HG02852 (cell line): ENCODE measurements at regions not wholly inside any gene's neighbourhood (a gene's known extent, or its start where the extent isn't known, plus 50 kb on each side); places are given as distances from the start of the nearest gene placed in this dataset.

Experiments used
- ATAC-seq: cut with Tn5 transposase; IDR thresholded peaks from one replicate; pipeline ENCODE4 v1.9.1; 2021; ENCODE audit warnings: mild to moderate bottlenecking, moderate library complexity; ENCODE audit not compliant: unreplicated experiment

DNA sequence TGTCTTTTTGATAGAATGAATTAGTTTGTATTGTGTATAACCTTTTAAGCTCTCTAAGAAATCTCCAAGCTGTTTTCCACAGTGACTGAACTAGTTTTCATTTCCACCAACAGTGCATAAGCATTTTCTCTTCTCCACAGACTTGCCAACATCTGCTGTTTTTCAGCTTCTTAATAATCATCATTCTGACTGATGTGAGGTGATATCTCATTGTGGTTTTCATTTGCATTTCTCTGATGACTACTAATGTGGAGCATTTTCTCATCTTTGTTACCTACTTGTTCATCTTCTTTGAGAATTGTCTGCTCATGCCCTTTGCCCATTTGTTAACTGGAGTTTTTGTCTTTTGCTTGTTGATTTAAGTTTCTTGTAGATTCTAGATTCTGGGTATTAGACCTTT, 777.5 kb downstream of the OTOL1 start:
- ATAC-seq: no peak

DNA sequence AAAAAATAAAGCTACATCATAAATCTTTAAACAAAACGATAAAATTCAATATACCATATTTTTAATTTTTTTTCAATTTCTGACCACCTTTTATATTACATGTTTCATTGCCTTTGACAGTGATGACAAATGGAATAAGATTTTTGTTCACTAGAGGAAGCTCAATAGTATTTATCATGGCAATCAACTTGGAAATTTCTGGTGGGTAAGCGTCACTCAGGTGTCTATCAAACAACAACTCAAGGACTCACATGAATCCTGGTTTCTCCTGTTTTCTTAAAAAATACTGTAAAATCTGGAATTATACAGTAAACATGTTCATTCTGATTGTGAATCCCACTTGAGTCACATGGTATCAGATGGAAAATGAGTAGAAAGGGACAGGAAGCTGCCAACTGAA, 782.2 kb downstream of the OTOL1 start:
- no peak for ATAC-seq

DNA sequence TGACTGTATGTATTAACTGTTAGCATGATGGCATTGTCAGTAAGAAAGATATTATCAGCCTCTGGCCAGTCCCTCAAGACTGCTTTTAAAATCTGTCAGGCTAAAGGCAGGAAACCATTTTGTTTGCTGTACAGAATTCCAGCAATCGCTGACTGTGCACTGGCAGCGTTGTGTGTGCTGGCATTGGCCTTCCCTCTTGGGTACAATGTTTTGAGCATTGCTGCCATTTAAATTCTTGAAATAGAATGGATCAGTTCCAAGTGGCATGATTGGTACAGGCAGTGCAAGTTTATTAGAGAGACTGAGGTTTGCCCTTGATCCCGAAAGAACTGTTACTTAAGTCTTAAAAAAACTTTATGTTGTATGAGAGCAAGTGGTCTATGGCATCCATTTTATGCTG, 788.7 kb downstream of the OTOL1 start:
- no peak for ATAC-seq

DNA sequence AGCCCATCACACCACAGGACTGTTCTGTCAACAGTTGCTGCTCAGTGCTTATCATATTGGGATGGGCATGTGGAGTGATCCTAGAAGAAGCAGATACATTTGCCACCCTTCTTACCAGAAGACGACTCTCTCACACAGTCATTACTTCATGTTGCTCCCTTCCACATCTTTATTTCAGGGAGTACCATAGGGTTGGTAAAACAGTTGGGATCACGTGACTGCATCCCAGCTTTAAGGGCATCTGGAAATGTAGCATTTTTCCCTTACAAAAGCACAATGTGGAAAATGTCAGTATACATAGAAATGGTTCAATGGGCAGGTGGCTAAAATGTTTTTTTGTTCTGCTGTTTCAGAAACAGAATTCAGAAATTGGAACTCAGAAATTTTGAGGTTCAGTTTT, 791.0 kb downstream of the OTOL1 start:
- no peak for ATAC-seq

DNA sequence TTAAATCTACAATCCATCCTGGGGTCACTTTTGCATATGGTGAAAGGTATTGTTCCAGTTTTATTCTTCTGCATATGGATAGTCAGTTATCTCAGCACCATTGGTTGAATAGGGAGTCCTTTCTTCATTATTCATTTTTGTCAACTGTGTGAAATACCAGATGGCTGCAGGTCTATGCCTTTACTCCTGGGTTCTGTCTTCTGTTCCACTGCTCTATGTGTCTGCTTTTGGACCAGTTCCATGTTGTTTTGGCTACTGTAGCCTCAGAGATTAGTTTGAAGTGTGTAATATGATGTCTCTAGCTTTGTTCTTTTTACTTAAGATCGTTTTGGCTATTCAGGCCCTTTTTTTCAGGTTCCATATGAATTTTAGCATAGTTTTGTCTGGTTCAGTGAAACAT, 795.8 kb downstream of the OTOL1 start:
- ATAC-seq: no peak

DNA sequence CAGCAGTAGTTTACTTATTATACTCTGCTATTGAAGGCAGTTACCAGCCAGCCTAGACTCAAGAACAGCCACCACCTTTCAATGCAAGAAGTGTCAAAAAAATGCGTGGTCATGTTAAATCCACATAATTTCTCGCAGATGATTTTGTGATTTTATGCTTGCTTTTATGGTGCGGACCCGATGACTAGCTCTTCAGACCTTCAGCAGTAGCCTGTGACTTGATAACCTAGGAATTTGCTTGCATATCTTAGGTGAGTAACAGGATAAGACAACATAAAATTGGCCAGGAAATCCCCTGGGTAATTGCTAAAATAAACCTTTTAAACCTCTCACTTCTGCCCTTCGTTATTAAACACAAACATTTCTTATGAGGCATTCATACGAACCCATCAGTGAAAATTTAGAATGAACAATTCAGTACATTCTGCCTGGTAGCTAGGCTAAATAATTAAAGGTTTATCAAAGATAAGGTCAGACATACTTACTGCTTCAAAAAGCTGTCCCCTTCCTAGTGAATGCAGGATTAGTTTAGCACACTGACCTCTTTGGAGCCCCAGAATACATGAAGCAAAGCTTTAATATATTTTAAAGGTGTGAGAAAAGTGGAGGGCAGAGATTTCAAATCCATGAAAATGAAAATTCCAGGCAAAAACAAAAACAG, 798.8 kb downstream of the OTOL1 start:
- no peak for ATAC-seq

DNA sequence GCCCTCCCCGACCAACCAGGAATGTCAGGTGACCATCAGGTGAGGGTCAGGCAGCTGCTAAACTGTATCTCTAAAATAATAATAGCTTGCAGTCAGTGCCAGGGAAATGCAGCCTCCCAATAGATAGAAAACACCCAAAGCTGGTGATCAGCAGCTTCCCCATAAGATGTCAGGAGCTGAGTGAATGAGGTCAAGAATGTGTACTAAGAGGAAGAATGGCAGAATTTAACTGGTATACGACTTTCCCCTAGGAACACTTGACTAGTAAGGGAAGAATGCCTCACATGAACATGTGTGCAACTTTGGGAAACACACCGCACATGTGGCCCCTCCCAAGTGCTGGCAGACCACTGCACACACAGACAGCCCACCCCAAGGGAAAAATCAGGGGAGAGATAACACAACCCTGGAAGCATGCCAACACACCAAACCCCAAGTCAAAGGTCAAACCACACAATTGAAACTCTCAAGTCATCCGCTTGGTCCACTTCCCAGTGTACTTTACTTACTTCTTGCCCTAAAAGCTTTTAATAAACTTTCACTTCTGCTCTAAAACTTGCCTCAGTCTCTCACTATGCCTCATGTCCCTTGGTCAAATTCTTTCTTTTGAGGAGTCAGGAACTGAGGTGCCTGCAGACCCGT, 806.5 kb downstream of the OTOL1 start:
- ATAC-seq: peak; percentile 53

DNA sequence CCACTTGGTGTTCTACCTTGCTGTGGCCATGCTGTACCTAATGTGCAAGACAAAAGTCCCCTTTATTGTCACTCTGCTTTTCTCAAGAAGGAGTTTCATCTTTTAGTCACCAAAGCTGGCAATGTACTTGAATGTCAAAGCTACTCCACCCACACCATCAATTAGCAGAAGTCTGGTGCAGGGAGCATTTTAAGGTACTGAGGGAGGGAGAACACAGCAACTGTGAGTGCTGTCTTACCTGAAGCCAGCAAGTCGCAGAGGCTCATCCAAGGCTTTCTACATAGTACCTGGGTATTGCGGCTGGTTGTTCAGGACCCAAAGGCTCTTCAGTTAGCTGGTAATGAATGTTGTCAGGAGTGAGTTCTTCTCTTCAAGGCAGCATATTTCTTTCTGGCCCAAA, 820.4 kb downstream of the OTOL1 start:
- no peak for ATAC-seq

DNA sequence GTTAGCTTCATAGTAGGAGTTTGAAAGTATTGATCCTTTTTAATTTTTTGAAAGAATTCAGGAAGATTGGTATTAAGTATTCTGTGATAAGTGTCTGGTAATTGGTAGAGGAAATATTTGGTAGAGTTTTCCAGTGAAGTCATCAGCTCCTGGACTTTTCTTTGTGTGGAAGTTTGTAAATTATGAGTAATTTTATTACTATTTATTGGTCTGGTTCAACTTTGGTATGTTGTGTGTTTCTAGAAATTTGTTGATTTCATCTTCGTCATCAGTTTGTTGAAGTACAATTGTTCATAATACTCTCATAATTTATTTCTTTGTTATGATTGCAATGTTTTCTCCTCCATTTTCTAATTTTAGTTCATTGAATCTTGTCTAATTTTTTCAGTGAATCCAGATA, 832.0 kb downstream of the OTOL1 start:
- no peak for ATAC-seq

DNA sequence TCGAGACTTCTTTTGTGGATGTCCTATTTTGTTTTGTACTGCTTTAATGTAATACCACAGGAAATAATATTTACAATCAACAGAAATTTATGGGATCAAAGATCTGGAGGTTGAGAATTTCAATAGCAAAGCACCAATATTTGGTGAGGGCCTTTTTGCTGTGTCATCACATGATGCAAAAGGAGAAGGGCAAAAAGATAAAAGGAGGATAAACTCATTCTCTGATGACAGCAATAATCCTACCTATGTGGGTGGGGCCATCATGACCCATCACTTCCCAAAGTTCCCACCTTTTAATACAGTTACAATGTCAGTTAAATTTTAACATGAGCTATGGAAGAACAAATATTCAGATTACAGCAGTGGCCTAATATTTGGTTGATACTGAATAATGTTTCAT, 832.9 kb downstream of the OTOL1 start:
- no peak for ATAC-seq

DNA sequence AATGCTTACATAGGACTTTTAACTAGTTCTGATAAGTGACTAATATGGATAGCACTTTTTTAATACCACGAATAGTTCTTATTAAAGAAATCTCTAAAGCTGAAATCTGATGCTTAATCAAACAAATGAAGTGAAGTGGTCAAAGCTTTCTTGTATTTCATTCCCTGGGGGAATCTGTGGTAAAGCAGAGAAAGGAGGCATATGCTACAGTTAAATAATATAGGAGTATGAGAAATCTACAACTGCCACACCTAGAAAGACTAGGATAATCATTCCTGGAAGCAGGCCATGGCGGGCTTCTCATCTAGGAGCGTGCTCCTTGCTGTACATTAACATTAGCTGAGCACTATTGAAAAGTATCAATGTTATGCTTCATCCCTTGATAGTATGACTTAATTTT, 835.7 kb downstream of the OTOL1 start:
- no peak for ATAC-seq

DNA sequence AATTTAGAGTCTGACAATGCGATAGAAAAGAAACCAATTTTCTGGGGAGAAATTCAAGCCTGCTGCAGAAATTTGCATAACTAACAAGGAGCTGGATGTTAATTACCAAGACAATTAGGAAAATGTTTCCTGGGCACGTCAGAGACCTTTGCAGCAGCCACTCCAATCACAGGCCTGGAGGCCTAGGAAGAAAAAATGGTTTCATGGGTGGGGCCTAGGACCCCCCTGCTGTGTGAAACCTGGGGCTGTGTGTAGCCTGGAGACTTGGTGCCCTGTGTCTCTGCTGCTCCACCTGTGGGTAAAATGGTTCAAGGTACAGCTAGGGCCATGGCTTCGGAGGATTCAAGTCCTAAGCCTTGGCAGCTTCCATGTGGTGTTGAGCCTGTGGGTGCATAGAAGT, 837.9 kb downstream of the OTOL1 start:
- ATAC-seq: no peak

DNA sequence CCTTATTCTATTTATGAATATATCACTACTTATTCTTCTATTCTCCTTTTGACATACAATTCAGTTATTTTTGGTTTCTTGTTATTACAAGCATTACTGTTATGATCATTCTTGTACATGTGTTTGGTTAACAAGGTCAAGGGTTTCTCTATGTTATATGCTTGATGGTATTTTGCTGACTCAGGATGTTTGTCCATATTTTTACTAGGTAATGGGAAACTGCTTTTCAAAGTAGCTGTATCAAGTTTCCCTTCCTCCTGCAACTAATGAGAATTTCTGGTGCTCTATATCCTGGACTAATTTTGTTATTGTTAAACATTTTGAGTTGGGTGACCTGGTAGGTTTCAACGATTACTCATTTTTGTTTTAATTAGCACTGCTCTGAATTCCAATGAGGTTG, 841.0 kb downstream of the OTOL1 start:
- no peak for ATAC-seq

DNA sequence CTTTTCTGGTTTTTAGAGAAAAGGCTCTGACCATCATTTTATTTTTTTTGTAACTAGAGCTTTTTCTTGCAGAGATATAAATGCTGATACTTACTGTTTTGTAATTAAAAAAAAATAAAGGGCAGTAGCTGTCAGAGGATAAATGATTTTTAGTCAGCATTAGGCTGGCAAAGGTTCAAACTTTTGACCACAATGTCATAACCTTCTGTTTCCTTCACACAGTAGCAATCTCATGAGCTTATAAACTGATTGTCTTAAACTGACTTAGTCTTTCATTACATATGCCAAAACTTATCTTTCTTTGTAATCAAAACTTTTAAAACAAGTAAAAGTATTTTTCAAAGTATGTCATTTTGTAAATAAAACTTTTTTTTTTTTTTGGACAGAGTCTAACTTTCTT, 841.9 kb downstream of the OTOL1 start:
- no peak for ATAC-seq

DNA sequence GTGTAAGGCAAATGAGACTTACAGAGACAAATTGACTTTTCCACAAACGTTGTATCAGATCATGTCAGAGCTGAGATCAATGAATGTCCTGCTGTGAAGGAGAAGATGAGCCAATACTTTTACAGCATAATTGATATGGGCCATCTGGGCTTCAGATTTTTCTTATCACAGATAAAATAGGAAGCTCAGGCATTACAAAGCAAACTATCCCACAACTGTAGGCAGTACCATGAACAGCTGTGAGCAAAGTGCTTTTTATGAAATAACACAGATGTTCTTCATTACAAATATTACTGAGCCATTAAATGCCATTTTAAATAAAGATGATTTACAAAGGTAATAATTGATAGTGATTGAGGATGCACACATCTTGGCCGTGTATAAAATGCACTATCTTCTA, 852.3 kb downstream of the OTOL1 start:
- no peak for ATAC-seq

DNA sequence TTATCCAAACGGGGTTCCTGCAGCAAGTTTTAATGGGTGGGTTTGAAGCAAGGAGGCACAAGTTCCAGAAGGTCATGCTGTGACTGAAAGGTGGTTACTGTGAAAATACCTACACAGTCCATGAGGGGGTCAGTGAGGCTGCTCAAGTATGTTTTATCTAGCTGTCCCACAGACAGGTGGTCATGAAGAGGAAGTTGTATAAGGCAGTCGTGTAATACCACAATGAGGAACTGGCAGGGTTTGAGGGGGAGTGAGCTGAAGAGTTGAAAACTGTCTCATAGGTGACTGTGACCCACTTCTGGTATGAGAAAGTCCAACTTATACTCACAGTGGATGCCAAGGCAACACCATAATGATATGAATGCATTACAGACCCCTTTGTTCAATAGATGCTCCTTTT, 856.8 kb downstream of the OTOL1 start:
- ATAC-seq: no peak

DNA sequence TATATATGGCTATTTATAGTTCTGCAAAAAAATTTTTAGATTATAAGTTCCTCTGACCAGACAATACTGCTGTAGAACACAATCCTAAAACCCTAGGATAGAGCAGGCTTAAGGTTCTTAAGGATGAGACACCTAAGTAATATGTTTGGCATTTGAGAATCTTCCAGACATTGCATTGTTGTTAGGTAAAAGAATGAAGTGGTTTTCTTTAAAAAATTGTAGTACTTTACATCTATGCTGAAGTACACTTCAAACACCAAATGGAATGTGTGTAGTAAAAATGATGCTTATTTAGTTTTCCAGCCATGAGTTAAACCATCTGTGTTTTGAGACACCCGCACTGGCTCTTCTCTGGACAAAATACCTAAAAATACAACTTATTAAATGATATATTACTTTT, 857.7 kb downstream of the OTOL1 start:
- no peak for ATAC-seq

DNA sequence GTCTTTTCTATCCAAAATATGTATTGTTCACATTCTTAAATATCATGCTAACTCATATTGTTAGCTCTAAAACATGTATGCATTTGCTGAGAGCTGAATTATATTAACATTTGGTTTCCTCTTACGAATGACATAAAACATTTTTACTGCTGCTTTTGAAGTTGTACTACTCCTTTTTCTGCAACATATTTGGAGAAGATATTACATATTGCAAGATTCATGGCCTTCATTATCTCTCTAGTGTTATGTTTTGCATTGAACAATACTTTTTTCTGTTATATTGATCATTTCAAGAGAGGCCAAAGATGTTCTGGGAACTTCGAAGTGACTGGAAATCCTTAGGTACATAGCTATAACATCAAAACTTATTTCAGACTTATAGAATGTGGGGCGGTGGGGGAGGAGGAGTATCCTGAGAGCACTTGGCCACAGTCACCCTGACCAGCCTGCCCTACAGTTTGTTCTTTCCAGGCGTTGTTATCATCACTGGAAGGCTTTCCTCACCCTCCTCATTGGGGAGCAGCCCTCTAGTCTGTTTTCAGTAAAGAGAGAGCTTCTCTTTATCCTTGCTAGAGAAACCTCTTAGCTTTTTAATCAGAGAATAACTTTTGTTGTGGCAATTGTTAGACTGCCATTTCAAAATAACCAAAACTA, 868.6 kb downstream of the OTOL1 start:
- no peak for ATAC-seq

DNA sequence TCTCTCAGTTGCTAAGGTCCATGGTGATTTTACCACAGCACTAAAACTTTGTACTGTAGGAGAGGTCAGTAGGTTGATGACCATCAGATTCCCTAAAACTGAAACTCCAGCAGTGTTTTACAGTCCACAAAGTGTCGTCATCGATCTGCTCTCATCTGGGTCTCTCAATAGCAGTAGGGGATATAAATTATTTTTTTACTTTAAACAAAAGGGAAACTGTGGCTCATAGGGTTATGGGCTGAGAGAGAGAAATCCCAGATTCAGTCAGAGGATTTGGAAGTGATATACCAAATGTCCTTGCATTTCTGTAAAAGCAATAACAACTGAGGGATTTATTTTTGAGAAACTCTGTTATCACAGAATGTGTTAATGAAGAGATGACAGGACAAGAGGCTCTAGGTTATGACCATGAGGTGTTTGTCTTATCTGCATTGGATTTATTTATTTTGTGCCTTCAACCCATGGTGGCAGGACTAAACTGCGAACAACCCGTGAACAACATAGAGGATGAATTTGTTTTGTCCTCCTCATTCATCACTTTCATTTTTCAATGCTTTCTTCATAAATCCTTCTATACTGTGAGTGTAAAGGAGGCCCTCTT, 869.7 kb downstream of the OTOL1 start:
- ATAC-seq: no peak

DNA sequence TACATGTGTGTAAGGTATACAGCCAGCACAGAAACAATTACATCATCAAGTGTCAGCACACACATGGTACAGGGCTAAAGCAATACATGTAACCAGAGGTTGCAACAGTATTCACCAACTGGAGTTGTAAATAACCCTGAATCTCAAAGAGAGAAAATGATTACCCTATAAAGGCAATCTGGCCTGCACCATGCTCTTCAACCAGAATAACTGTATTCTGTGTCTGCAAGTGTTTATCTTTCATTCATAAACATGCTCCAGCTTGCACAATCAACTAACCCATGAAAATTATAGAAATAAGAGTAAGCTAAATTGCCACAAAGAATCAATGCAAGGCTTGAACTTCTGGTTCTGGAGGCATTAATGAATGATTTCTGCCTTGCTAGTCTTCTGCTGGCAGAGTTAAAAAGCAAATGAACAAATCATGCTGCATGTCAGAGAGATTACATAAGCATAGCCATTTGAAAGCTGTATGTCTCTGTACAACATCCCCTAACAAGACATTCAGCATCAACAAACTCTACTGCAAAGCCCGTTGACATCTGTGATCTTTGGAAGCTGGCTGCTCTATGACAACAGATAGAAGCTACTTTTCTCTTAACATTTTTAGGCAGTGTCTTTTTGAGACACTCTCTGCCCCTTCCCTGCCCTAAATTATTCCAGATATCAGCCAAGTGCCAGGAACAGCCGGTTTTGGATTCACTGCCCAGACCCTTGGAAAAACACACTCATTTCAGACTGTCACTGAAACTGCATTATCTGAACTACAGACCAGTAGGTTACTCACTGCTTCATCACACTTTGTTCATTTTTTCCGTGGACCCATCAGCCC, 871.0 kb downstream of the OTOL1 start:
- no peak for ATAC-seq

DNA sequence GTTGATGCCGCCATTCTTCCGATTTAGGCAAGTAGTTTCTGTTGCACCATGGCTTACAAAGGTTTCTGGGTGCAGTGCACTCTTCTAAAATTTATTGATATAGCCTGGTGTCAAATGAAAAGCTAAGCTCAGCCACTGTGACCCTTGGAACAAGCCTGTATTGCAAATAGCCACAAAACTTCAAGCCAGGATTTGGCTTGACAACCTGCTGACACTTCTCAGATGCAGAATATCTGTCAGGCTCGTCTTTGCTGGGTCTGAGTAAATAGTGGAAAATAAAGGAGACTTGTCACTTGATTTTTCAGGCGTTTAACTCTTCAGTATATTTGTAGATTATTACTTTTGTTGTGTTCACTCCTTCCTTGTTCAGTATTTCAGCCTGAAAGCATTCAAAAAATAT, 871.8 kb downstream of the OTOL1 start:
- ATAC-seq: no peak
